ENCODE measurements at regions not wholly inside any gene's neighbourhood (a gene's known extent, or its start where the extent isn't known, plus 50 kb on each side); places are given as distances from the start of the nearest gene placed in this dataset.

DNA sequence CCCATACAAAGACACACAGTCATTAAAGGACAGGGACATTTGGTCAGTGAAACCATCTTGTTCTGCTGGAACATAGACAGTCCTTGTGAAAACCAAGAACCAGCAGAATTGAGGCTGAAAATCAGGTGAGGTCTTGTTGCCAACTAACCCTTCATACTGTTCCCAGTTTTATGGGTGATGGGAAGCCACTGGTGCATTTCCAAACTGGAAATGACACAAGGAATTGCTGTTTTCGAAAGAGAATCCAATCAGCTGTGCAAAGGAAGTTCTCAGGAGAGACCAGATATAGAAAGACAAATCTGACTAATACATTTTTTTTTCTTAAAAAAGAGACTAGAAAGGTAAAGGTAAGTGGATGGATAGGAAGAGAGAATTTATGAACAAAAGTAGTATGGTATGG, 948.2 kb downstream of the TSN start:
- TF ChIP-seq, protein P1, sequence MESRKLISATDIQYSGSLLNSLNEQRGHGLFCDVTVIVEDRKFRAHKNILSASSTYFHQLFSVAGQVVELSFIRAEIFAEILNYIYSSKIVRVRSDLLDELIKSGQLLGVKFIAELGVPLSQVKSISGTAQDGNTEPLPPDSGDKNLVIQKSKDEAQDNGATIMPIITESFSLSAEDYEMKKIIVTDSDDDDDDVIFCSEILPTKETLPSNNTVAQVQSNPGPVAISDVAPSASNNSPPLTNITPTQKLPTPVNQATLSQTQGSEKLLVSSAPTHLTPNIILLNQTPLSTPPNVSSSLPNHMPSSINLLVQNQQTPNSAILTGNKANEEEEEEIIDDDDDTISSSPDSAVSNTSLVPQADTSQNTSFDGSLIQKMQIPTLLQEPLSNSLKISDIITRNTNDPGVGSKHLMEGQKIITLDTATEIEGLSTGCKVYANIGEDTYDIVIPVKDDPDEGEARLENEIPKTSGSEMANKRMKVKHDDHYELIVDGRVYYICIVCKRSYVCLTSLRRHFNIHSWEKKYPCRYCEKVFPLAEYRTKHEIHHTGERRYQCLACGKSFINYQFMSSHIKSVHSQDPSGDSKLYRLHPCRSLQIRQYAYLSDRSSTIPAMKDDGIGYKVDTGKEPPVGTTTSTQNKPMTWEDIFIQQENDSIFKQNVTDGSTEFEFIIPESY (CRISPR knock-in tag; IDR thresholded peaks at IDR 0.05) = no peak
- TF ChIP-seq CTCF (IDR thresholded peaks at IDR 0.05 in 2 of 3, conservative IDR thresholded peaks at IDR 0.05 in 1 of 3; ENCODE audit: insufficient read depth in 2 of 3, low read depth in 1 of 3, low read length in 3 of 3) (no peak), GABPA (tag; conservative IDR thresholded peaks at IDR 0.05; ENCODE audit: low read depth) (no peak), NFIC (IDR thresholded peaks at IDR 0.05) (no peak), KLF1 (tag; IDR thresholded peaks at IDR 0.05) (no peak), POLR2AphosphoS5 (IDR thresholded peaks at IDR 0.05; ENCODE audit: control insufficient read depth, insufficient read depth, low read depth, low read length) (no peak), ZNF324 (CRISPR knock-in tag; IDR thresholded peaks at IDR 0.05) (no peak), ELF1 (tag; IDR thresholded peaks at IDR 0.05) (no peak), BRCA1 (IDR thresholded peaks at IDR 0.05) (no peak), BRCA1 (CRISPR knock-in tag; IDR thresholded peaks at IDR 0.05) (no peak), BRD4 (IDR thresholded peaks at IDR 0.05) (no peak)
